ENCODE measurements at regions not wholly inside any gene's neighbourhood (a gene's known extent, or its start where the extent isn't known, plus 50 kb on each side); places are given as distances from the start of the nearest gene placed in this dataset.

GRCh38 chr5:155293605-155294178, 280.1 kb downstream of the KIF4B start:
- Mint-ChIP-seq H3K4me1 (no peaks in the 10 kb centered on the region), H3K4me3 (no peak overlapping the region), H3K27me3 (no peaks in the 10 kb centered on the region), H3K36me3 (ENCODE audit: low read depth) (no peaks in the 10 kb centered on the region), H3K27ac (no peak overlapping the region)
- no peaks in the 10 kb centered on the region for H3K9me3 ChIP-seq (ENCODE audit: control insufficient read depth, low read length, poor library complexity, severe bottlenecking)
- no peak for DNase-seq
- ATAC-seq: no peak

- no peaks in the 10 kb centered on the region for H3K9me3 ChIP-seq (ENCODE audit: control insufficient read depth, low read length, poor library complexity, severe bottlenecking)
- Mint-ChIP-seq H3K4me1 (no peaks in the 10 kb centered on the region), H3K27ac (no peak overlapping the region), H3K4me3 (no peak overlapping the region), H3K36me3 (ENCODE audit: low read depth) (no peaks in the 10 kb centered on the region), H3K27me3 (no peaks in the 10 kb centered on the region)
- ATAC-seq (no peak), DNase-seq (no peak)
Measured at GRCh38 chr5:155295111-155295510, 281.6 kb downstream of the KIF4B start.

- DNase-seq (no peak), ATAC-seq (no peak)
- no peaks in the 10 kb centered on the region for H3K36me3 Mint-ChIP-seq (ENCODE audit: low read depth)
- no peak overlapping the region for H3K4me3 Mint-ChIP-seq
- H3K27me3 Mint-ChIP-seq: no peaks in the 10 kb centered on the region
- no peaks in the 10 kb centered on the region for H3K4me1 Mint-ChIP-seq
- H3K27ac Mint-ChIP-seq: no peak overlapping the region
- H3K9me3 ChIP-seq (ENCODE audit: control insufficient read depth, low read length, poor library complexity, severe bottlenecking): no peaks in the 10 kb centered on the region
Measured at GRCh38 chr5:155299386-155300005, 285.9 kb downstream of the KIF4B start.

- DNase-seq (no peak), ATAC-seq (no peak)
- no peaks in the 10 kb centered on the region for H3K27me3 Mint-ChIP-seq
- no peaks in the 10 kb centered on the region for H3K36me3 Mint-ChIP-seq (ENCODE audit: low read depth)
- no peak overlapping the region for H3K27ac Mint-ChIP-seq
- H3K4me1 Mint-ChIP-seq: no peaks in the 10 kb centered on the region
- H3K9me3 ChIP-seq (ENCODE audit: control insufficient read depth, low read length, poor library complexity, severe bottlenecking): no peaks in the 10 kb centered on the region
- H3K4me3 Mint-ChIP-seq: no peak overlapping the region
Measured at GRCh38 chr5:155303120-155303519, 289.6 kb downstream of the KIF4B start.

DNA sequence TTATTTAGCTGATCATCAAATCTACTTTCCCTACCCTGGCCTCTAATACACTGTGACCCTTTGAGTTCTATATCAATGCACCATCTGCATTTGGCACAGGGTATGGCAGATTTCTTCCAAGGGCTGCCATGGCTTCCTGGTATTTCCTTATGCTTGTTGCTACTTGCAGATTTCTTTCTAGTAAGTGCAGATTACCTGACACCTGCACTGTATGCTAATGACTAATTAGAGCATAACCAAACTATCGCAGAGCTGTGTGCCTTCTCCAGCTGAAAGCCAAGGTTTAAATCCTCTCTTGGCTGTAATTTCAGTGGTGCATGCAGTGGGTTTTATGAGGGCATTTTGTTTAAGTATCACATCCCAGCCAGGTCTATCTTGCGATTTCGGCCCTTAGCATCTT, 293.7 kb downstream of the KIF4B start:
- H3K9me3 ChIP-seq (ENCODE audit: control insufficient read depth, low read length, poor library complexity, severe bottlenecking): no peaks in the 10 kb centered on the region
- Mint-ChIP-seq H3K27ac (no peak overlapping the region), H3K4me3 (no peak overlapping the region), H3K27me3 (no peaks in the 10 kb centered on the region), H3K4me1 (no peaks in the 10 kb centered on the region), H3K36me3 (ENCODE audit: low read depth) (no peaks in the 10 kb centered on the region)
- DNase-seq (no peak), ATAC-seq (no peak)

GRCh38 chr5:155308289-155308688, 294.7 kb downstream of the KIF4B start:
- no peak overlapping the region for H3K27ac Mint-ChIP-seq
- H3K4me3 Mint-ChIP-seq: no peak overlapping the region
- no peaks in the 10 kb centered on the region for H3K27me3 Mint-ChIP-seq
- no peak for DNase-seq
- no peaks in the 10 kb centered on the region for H3K36me3 Mint-ChIP-seq (ENCODE audit: low read depth)
- ATAC-seq: no peak
- no peaks in the 10 kb centered on the region for H3K4me1 Mint-ChIP-seq
- no peaks in the 10 kb centered on the region for H3K9me3 ChIP-seq (ENCODE audit: control insufficient read depth, low read length, poor library complexity, severe bottlenecking)

DNA sequence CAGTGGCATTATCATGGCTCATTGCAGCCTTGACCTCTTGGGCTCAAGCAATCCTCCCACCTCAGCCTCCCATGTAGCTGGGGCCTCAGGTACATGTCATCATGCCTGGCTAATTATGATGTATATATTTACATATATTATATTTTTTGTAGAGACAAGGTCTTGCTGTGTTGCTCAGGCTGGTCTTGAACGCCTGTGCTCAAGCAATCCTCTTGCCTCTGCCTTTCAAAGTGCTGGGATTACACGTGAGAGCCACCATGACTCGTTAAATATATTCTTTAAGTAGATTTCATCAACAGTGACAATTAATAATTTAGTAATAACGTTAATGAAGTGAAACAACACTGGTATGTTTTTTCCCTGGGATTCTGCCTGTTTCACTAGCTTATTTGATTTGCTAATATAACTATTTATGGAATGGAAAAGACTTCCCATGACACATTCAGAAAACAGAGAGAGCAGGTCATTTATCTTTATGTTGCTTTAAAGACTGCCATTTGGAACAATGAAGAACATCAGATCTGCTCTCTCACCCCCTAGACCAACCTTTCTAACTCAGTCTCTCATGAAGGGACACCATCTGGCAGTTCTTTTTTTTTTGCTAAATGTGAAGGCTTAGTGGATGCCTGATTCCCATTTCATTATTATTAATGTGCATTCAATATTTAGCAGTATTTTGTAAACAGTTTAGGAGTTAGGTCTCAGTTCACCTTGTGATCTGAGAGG, 295.6 kb downstream of the KIF4B start:
- H3K9me3 ChIP-seq (ENCODE audit: control insufficient read depth, low read length, poor library complexity, severe bottlenecking): no peaks in the 10 kb centered on the region
- H3K27me3 Mint-ChIP-seq: no peaks in the 10 kb centered on the region
- DNase-seq (no peak), ATAC-seq (no peak)
- H3K36me3 Mint-ChIP-seq (ENCODE audit: low read depth): no peaks in the 10 kb centered on the region
- no peaks in the 10 kb centered on the region for H3K4me1 Mint-ChIP-seq
- H3K4me3 Mint-ChIP-seq: no peak overlapping the region
- no peak overlapping the region for H3K27ac Mint-ChIP-seq

- H3K9me3 ChIP-seq (ENCODE audit: control insufficient read depth, low read length, poor library complexity, severe bottlenecking): no peaks in the 10 kb centered on the region
- DNase-seq (no peak), ATAC-seq (no peak)
- no peaks in the 10 kb centered on the region for H3K4me1 Mint-ChIP-seq
- H3K36me3 Mint-ChIP-seq (ENCODE audit: low read depth): no peaks in the 10 kb centered on the region
- no peaks in the 10 kb centered on the region for H3K27me3 Mint-ChIP-seq
- no peak overlapping the region for H3K27ac Mint-ChIP-seq
- no peak overlapping the region for H3K4me3 Mint-ChIP-seq
Measured at GRCh38 chr5:155311721-155312120, 298.2 kb downstream of the KIF4B start.

GRCh38 chr5:155313518-155313917, 300.0 kb downstream of the KIF4B start:
- no peak overlapping the region for H3K4me3 Mint-ChIP-seq
- ATAC-seq (no peak), DNase-seq (no peak)

DNA sequence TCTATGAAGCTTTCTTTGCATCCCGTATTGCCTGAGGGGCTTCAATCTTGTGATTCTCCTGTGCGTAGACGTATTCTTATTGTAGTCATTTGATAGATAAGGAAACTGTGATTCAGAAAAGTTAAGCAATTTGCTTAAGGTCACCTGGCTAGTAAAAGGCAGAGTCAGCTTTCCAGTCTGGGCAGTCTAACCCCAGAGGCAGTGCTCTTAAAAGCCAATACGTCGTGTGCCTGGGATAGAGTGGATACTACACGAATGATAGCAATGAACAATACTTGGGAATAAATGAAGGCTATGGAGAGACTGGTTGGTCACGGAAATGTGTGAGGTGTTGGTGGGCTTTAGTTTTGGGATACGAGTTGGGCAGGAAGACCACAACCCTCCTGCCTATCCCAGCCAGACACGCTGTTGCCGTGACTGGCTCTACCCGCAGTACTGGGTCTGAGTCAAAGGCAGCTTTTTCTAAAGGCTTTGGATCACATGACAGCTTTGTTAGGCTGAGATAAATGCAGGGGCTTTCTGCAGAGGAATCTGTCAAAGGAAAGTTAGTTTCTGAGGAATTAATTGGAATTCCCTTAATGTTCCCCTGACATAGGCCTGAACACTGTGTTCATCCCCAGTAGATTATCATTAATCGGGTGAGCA, 302.6 kb downstream of the KIF4B start:
- no peak overlapping the region for H3K27ac Mint-ChIP-seq
- no peaks in the 10 kb centered on the region for H3K27me3 Mint-ChIP-seq
- no peak overlapping the region for H3K4me3 Mint-ChIP-seq
- no peaks in the 10 kb centered on the region for H3K4me1 Mint-ChIP-seq
- DNase-seq (no peak), ATAC-seq (no peak)
- no peaks in the 10 kb centered on the region for H3K9me3 ChIP-seq (ENCODE audit: control insufficient read depth, low read length, poor library complexity, severe bottlenecking)
- no peaks in the 10 kb centered on the region for H3K36me3 Mint-ChIP-seq (ENCODE audit: low read depth)

More at GRCh38 chr5:155313518-155313917, 300.0 kb downstream of the KIF4B start:
- H3K27ac Mint-ChIP-seq: no peak overlapping the region
- no peaks in the 10 kb centered on the region for H3K9me3 ChIP-seq (ENCODE audit: control insufficient read depth, low read length, poor library complexity, severe bottlenecking)
- H3K36me3 Mint-ChIP-seq (ENCODE audit: low read depth): no peaks in the 10 kb centered on the region
- H3K27me3 Mint-ChIP-seq: no peaks in the 10 kb centered on the region
- H3K4me1 Mint-ChIP-seq: no peaks in the 10 kb centered on the region

DNA sequence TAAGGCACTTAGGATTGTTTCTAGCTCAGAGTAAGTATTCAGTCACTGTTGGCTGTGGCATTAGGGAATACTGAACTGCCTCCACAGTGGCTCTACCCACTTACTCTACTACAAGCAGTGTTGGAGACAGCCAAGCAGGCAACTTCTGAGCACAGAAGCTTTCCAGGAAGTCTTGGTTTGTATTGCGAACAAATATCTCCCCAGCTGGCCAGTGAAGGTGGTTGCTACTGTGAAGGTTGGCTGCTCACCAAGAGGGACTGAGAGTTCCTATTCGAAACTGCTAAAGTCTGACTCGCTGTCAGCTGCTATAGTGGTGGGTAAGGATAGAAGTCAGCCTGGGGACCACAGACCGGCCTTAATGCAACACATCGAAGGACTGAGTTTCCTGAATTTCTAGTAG, 319.1 kb downstream of the KIF4B start:
- no peaks in the 10 kb centered on the region for H3K4me1 Mint-ChIP-seq
- H3K27me3 Mint-ChIP-seq: no peaks in the 10 kb centered on the region
- H3K9me3 ChIP-seq (ENCODE audit: control insufficient read depth, low read length, poor library complexity, severe bottlenecking): no peaks in the 10 kb centered on the region
- no peaks in the 10 kb centered on the region for H3K36me3 Mint-ChIP-seq (ENCODE audit: low read depth)
- no peak overlapping the region for H3K4me3 Mint-ChIP-seq
- no peak overlapping the region for H3K27ac Mint-ChIP-seq
- DNase-seq (no peak), ATAC-seq (no peak)

DNA sequence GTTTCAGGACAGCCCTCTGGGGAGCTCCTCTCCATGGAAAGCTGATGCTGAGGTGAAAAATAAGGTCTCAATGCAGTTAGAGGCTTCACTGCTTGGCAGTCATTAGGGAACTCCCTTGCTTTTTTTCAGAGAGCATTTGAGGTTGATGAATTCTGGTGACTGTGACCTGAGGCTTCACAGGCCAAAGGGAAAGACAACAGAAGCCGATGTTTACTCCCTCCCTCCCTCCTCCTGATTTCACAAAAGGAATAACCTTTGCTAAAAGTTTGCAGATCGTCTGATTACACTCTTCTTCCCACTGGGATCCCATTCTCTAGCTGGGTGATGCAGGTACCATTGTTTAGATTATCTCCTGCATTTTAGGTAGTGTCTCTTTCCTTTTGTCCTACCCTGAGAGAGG, 329.4 kb downstream of the KIF4B start:
- no peak for DNase-seq
- H3K9me3 ChIP-seq (ENCODE audit: control insufficient read depth, low read length, poor library complexity, severe bottlenecking): no peaks in the 10 kb centered on the region
- Mint-ChIP-seq H3K4me3 (no peak overlapping the region), H3K27ac (no peak overlapping the region), H3K27me3 (no peaks in the 10 kb centered on the region), H3K4me1 (no peaks in the 10 kb centered on the region), H3K36me3 (ENCODE audit: low read depth) (no peaks in the 10 kb centered on the region)
- no peak for ATAC-seq

GRCh38 chr5:155343468-155343867, 329.9 kb downstream of the KIF4B start:
- no peaks in the 10 kb centered on the region for H3K36me3 Mint-ChIP-seq (ENCODE audit: low read depth)
- no peak overlapping the region for H3K4me3 Mint-ChIP-seq
- H3K9me3 ChIP-seq (ENCODE audit: control insufficient read depth, low read length, poor library complexity, severe bottlenecking): no peaks in the 10 kb centered on the region
- H3K4me1 Mint-ChIP-seq: no peaks in the 10 kb centered on the region
- H3K27ac Mint-ChIP-seq: no peak overlapping the region
- DNase-seq (no peak), ATAC-seq (no peak)
- H3K27me3 Mint-ChIP-seq: no peaks in the 10 kb centered on the region
